Cardiac fibroblast (primary cell): ENCODE measurements at regions not wholly inside any gene's neighbourhood (a gene's known extent, or its start where the extent isn't known, plus 50 kb on each side); places are given as distances from the start of the nearest gene placed in this dataset.

ENCODE experiments used
- DNase-seq, 2 donors: peaks; one replicate each; pipeline versions ENCODE4 v3.0.0 to v3.0.0-alpha.2; 2010; ENCODE audit warnings: low read depth in 2 of 2
- H3K4me3 ChIP-seq, 2 donors: replicated peaks in 1 of 2; 1 replicate in 1 of 2; 2 replicates in 1 of 2; pipeline ENCODE4 v1.5.1; 2011; ENCODE audit warnings: low read depth in 2 of 2, low read length in 2 of 2, mild to moderate bottlenecking in 2 of 2, moderate library complexity in 1 of 2
- CTCF ChIP-seq: IDR thresholded peaks from one replicate; pipeline ENCODE4 v1.5.1; 2011; ENCODE audit warnings: low read depth, mild to moderate bottlenecking, low read length, inconsistent platforms

- no peak for TF ChIP-seq CTCF
- DNase-seq = no peak
- H3K4me3 ChIP-seq = no peak overlapping the region
Observed at GRCh38 chr4:126834854-126835253, 797.9 kb upstream of the INTU start.

GRCh38 chr4:126838941-126839679, 793.6 kb upstream of the INTU start:
- no peak overlapping the region for H3K4me3 ChIP-seq
- TF ChIP-seq CTCF = no peak
- peak; percentile 28 to 35 for DNase-seq

GRCh38 chr4:126843492-126844067, 789.2 kb upstream of the INTU start:
- DNase-seq = no peak
- no peak for TF ChIP-seq CTCF
- no peak overlapping the region for H3K4me3 ChIP-seq

- no peak for TF ChIP-seq CTCF
- H3K4me3 ChIP-seq = no peak overlapping the region
- peak; percentile 77 to 92 for DNase-seq
Observed at GRCh38 chr4:126850286-126850685, 782.5 kb upstream of the INTU start.

- DNase-seq = peak in 1 of 2 donors; percentile 10
- no peak overlapping the region for H3K4me3 ChIP-seq
- no peak for TF ChIP-seq CTCF
Observed at GRCh38 chr4:126851391-126851790, 781.4 kb upstream of the INTU start.

- H3K4me3 ChIP-seq = no peak overlapping the region
- no peak for TF ChIP-seq CTCF
Observed at GRCh38 chr4:126853715-126854114, 779.0 kb upstream of the INTU start.

More at GRCh38 chr4:126853715-126854114, 779.0 kb upstream of the INTU start:
- no peak for DNase-seq
